GM10266 (cell line): ENCODE measurements at regions not wholly inside any gene's neighbourhood (a gene's known extent, or its start where the extent isn't known, plus 50 kb on each side); places are given as distances from the start of the nearest gene placed in this dataset.

ENCODE experiments used
- DNase-seq: peaks from one replicate; pipeline ENCODE4 v3.0.0; 2012; ENCODE audit errors: extremely low spot score
- TF ChIP-seq, protein P1 (sequence below): IDR thresholded peaks from 2 replicates; pipeline ENCODE4 v1.5.1; 2012; ENCODE audit warnings: mild to moderate bottlenecking, low read depth; ENCODE audit not compliant: control insufficient read depth, insufficient read depth; ENCODE audit errors: missing control alignments

DNA sequence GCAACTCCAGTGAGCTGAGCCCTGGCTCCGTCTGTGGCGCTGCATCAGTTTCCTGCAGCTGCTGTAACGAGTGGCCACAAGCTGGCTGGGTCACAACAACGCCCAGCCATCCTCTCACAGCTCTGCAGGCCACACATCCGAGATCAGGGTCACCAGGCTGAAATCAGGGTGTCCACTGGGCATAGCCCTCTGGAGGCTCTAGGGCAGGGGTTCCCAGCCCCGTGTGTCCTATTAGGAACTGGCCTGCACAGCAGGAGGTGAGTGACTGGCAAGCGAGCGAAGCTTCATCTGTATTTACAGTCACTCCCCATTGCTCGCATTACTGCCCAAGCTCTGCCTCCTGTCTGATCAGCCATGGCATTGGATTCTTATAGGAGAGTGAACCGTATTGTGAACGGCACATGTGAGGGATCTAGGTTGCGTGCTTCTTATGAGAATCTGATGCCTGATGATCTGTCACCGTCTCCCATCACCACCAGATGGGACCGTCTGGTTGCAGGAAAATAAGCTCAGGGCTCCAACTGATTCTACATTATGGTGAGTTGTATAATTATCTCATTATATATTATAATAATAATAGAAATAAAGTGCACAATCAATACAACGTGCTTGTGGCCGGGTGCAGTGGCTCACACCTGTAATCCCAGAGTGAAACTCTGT lies 176.5 kb downstream of the SEC14L1 start:
- TF ChIP-seq, protein P1, sequence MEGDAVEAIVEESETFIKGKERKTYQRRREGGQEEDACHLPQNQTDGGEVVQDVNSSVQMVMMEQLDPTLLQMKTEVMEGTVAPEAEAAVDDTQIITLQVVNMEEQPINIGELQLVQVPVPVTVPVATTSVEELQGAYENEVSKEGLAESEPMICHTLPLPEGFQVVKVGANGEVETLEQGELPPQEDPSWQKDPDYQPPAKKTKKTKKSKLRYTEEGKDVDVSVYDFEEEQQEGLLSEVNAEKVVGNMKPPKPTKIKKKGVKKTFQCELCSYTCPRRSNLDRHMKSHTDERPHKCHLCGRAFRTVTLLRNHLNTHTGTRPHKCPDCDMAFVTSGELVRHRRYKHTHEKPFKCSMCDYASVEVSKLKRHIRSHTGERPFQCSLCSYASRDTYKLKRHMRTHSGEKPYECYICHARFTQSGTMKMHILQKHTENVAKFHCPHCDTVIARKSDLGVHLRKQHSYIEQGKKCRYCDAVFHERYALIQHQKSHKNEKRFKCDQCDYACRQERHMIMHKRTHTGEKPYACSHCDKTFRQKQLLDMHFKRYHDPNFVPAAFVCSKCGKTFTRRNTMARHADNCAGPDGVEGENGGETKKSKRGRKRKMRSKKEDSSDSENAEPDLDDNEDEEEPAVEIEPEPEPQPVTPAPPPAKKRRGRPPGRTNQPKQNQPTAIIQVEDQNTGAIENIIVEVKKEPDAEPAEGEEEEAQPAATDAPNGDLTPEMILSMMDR = no peak
- DNase-seq = no peak

DNA sequence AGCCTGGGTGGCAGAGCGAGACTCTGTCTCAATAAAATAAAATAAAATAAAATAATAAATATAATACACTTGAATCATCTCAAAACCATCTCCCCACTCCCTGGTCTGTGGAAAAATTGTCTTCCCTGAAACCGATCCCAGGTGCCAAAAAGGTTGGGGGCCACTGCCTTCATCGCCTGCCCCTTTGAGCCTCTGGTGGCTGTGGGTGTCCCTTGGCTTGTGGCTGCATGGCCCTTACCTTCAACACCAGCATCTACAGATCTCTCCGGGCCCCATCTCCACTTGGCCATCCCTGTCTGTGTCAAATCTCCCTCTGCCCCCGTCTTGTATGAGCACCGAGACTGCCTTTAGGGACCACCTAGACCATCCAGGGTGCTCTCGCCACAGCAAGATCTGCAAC lies 177.3 kb downstream of the SEC14L1 start:
- DNase-seq = no peak
- TF ChIP-seq, protein P1 = no peak

DNA sequence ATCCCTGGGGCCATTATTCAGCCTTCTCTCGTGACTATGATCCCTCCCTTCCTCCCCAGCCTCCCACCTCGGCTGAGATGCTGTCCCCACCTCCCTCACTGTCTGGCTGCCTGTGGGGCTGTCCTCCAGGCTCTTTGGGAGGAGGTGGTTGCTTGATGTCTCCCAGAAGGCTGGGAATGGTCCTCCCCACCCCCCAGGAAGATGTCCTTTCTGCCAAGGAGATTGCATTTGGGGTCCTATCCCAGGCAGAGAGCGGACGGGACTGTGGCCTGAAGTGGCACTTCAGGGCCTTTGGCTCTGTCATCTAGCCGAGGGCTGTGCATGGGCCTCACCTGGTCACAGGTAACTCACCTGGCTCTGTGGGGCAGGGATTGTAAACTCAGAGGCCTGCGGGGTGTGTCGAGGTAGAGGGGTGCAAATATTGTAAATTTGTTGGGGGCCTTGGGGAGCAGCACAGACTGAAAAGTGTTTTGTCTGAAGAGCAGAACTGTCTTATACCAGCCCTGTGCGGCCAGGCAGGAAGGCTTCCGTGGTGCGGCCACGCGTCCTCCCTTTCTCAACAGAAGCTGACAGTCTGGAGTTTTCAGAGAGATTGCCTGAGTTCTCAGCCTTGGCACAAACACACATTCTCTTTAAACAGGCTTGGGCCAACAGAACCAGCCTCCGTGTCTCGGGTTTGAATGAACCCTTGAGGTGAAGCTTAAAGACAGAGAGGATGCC lies 177.9 kb downstream of the SEC14L1 start:
- TF ChIP-seq, protein P1 = no peak
- no peak for DNase-seq

DNA sequence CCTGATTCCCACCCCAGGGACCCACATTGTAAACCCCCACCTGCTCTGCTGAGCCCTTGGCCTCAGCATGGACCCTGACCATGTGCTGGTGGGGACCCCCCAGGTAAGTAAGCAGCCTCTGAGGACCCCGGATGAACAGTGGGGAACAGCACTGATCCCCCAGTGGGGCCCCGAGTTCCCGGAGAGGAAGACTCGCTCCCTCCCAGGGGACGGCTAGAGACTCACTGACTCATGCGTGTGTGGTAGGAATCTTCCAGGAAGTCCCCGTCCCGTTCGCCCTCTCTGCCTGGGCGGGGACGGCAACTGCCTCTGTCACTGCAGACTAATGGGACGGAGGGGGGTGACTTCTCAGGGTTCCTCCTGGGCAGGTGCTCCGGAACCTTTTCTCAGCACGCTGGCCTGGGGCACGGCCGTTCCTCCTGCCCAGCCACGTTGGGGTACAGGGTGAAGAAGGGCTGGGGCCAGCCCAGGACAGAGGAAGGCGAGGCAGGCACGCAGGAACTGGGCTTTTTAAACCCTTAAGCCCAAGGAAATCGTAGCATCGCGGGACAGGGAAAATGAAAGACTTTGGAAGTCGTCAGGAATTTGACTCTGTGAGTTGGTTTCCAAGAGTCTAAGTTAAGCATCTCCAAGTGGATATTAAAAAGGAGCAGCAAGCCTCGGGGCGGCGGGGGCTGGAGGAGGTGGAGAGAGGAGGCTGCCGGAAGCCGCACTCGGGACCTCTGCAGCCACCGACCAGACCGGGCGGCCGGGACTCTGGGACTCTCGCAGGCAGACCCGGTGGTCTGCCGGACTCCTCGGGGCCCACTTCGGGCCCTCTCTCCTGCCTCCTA lies 178.7 kb downstream of the SEC14L1 start:
- TF ChIP-seq, protein P1 = no peak
- DNase-seq = peak; percentile 82

DNA sequence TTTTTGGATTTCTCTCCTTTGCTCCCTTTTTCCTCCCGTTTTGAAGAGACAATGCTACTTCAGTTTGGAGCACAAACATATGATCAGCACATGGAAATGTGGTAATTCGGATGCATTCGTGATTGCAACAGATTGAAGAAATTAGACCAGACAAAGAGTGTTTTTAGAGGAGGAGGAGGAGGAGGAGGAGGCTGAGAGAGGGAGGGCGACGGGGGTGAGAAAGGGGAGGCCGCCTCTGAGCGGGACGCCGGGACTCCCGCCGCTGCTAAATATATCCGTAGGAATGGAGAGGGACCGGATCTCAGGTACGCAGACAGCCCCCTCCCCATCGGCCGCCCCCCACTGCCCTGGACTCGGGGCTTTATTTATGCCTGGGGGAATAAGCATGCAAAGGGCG lies 179.3 kb downstream of the SEC14L1 start:
- no peak for DNase-seq
- TF ChIP-seq, protein P1 = no peak

DNA sequence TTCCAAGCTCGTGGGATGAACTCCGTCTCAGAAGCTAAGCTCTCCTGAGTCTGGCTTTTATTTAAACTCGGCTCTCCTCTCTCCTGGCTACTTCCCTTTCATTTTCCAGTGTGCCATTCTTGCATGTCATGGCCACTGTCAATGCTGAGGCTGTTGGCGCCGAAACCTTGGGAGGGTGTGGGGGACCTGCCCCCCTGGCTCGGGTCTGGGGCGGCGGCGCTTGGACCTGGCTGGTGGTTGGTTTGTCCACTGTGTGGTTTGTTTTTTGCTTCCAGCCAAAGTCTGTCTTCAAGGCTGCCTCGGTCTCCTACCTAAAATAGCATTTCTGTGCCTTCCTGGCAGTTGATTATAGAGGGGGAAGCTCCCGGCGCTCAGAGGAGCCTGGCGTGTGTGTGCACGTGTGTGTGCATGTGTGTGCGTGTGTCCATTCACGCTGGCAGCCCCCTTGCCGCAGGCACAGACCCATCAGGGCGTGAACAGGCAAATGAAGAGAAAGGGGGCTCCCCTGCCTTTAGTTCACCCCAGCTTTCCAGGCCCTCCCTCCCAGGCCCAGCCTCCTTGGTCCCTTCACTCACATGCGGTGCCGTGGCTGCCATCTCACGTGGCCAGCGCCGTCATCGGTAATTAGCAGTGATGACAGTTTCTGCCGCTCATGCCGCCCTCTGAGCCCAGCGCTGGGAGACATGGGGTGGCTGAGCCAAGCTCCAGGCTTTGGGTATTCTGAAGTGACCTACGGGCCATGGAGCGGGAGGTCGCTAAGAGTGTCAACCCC lies 179.9 kb downstream of the SEC14L1 start:
- TF ChIP-seq, protein P1 = no peak

More for the DNA sequence above, 179.9 kb downstream of the SEC14L1 start:
- DNase-seq = peak; percentile 68
